ENCODE measurements at regions not wholly inside any gene's neighbourhood (a gene's known extent, or its start where the extent isn't known, plus 50 kb on each side); places are given as distances from the start of the nearest gene placed in this dataset.
"Not testable (repeated sequence)": the region's sequence is repeated elsewhere in the genome, so short reads cannot be mapped to it uniquely, and the experiment has no call there.

DNA sequence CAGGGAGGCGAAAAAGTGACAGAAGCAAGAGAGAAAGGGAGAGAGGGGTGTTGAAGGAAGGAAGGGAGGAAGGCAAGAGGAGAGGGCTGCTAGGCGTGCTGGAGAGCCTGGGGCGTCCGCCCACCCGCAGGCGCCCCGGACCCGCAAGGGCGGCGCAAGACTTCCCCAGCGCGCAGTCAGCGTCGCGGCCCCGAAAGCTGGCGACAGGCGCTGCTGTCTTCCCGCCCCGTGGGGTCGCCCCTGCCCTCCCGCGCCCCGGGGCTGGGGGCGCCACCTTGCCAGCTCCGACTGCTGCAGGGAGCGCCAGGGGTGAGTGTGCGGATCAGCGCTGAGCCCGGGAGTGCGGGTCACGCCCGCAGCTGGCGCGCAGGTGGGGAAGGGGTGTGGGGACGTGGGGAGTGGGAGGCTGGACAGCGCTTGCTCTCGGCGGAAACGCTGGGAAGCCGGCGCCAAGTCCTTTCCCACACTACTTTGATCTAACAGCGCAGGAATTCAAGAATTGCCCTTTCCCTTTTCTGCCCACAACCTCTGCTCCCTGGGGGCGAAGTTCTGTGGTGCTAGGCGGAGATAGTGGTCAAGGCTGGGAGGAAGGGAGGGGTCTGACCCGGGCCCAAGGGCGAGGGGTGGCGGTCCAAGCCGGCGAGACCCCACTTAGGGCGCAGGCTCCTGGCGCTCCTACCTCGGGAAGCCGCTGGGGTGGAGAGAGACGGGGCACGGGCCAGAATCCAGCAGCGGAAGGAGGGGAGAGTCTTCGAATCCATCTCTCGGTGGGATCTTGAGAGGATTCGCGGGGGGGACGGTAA is 266.1 kb downstream of the CGGBP1 start, which contains the start of gene HTR1F:
Gene HTR1F (plus strand): TSS at position 173 of the 803 bp plus-strand sequence.
- DNase-seq, result no peak

GRCh38 chr3:87792198-87792533 is 266.6 kb downstream of the CGGBP1 start:
- DNase-seq, result no peak

GRCh38 chr3:87791248-87792027 is 267.4 kb downstream of the CGGBP1 start:
- DNase-seq, result no peak

- not testable (repeated sequence) for DNase-seq
These were observed 269.8 kb downstream of the CGGBP1 start for GRCh38 chr3:87789049-87789448.

DNA sequence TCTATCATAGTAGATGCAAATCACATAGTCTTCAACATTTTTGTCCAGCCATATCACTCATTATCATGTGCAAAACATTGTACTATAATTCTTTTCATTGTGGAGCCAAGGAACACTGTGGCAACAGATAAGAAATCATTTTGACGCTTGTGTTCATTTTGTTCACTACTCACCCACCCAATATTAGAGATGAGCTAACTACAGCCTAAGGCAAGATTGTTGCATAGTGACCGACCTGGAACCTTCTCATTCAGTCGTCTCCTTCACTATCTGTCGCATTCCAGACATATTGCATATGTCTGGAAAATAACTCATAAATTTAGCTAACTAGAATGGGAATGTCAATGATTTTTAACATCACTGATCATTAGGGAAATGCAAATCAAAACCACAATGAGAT is 270.3 kb downstream of the CGGBP1 start:
- no peak for DNase-seq

GRCh38 chr3:87780811-87781210 is 278.0 kb downstream of the CGGBP1 start:
- DNase-seq, result no peak

DNA sequence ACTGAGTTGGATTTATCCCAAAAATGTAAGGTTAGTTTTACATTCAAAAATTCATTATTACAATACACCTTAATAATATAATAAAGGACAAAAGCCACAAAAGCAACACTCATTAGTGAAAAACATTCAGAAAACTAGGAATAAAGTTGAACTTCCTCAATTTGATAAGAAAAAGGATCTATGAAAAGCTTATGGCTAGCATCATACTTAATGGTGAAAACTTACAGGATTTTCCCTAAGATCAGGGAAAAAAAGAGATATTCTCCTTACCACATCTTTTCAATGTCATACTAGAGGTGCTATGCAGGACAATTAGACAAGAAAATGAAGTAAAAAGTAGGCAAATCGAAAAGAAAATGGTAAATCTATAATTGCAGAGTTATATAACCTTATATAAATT is 279.9 kb downstream of the CGGBP1 start:
- no peak for DNase-seq

GRCh38 chr3:87771337-87772192 is 287.2 kb downstream of the CGGBP1 start:
- DNase-seq, result no peak

GRCh38 chr3:87766721-87767120 is 292.1 kb downstream of the CGGBP1 start:
- DNase-seq, result no peak

DNA sequence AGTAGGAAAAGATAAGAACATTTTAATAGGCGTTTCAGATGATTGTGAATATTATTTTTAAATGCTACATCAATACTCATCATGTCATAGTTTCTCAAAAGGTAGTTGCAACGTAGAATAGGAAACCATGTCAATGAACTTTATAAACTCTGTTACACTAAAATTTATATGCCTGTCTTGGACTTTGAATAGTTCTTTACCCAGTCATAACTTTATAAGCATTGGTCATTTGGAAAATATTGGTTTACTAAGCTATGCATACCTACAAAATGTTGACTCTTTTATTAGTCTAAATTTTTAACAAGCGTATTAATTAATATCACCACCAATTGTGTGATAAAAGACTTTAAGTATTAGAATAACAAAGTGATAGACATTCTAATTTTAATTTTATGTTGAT is 293.5 kb downstream of the CGGBP1 start:
- DNase-seq, result no peak

DNA sequence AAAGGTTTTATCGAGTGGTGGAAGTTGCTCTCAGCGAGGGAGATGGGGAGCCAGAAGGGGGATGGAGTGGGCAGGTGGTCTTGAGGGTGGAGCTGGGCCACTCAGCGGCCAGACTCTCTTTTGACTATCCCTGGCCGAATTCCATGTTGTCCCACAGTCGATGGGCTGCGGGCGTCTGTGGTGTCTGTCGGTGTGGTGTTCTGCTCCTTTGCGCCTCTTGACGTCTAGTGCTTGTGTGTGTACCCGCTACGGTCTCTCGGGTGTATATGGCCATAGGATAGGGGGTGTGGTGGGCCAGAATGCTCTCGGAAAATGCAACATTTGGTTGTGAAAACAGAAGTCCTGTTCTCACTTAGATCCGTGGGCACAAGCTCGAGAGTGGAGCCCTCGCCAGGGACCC is 297.0 kb downstream of the CGGBP1 start:
- no peak for DNase-seq

DNA sequence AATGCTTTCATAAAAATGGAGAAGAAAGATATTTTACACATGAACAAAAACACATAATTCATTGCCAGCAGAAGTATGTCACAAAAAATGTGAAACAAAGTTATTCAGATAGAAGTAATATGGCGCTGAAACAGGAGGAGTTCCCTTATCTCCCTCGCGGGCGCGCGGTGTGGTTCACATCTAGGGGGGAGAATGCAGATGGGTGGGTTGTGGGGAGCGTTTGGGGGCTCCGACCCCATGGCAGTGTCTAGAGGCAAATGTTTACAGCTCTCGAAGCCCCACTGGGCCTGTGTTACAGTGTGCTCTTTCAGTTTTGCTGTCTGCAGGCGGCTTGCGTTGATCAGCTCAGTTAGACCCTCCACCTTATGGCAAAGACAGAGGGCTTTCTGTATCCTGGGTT is 297.5 kb downstream of the CGGBP1 start:
- no peak for DNase-seq

DNA sequence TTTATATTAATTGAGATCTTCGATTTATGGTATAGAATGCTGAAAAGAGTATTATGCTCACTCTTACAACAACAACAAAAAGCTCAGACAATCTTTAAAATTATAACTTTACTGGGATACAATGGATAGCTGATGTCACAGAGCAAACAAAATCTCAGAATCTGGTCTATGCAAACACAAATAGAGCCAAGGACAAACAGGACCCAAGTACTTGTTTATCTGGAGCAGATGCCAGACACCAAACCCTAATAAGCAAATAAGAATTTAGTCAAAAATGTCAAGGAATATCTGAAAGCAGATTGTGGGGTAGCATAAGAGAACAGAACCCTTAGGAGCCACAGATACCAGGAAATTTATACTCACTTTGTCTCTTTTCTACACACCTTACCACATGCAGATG is 302.2 kb downstream of the CGGBP1 start:
- DNase-seq, result no peak

DNA sequence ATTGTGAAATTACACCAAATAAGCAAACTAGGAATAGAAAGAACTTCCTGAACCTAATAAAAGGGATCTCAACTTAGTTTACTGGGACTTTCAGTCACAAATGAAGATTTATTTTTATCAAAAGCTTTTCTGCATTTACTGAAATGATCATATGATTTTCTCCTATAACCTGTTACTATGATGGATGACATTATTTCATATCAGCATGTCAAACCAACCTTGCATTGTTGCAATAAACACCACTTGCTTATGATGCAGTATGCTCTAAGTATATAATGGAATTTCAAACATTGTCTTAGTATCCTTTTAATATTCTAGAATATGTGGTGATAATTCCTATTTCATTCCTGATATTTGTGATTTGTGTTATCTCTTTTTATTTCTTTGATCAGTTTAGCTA is 303.0 kb downstream of the CGGBP1 start:
- no peak for DNase-seq

GRCh38 chr3:87742250-87742649 is 316.6 kb downstream of the CGGBP1 start:
- DNase-seq, result no peak

DNA sequence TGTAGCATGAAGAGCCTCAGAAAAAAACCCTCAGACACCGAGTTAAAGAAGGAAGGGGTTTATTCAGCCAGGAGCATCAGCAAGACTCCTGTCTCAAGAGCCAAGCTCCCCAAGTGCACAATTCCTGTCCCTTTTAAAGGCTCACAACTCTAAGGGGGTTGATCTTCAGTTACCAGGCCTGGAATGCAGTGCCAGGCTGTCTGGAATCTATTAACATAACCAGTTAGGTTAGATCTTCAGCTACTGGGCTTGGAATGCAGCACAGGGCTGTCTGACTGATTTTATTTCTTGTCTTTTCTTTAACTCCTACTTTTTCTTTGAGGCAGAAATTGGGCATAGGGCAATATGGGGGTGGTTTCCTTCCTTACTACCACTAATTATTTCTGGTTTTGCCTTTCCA is 317.9 kb downstream of the CGGBP1 start:
- not testable (repeated sequence) for DNase-seq

- not testable (repeated sequence) for DNase-seq
These were observed 321.0 kb downstream of the CGGBP1 start for GRCh38 chr3:87737817-87738216.

DNA sequence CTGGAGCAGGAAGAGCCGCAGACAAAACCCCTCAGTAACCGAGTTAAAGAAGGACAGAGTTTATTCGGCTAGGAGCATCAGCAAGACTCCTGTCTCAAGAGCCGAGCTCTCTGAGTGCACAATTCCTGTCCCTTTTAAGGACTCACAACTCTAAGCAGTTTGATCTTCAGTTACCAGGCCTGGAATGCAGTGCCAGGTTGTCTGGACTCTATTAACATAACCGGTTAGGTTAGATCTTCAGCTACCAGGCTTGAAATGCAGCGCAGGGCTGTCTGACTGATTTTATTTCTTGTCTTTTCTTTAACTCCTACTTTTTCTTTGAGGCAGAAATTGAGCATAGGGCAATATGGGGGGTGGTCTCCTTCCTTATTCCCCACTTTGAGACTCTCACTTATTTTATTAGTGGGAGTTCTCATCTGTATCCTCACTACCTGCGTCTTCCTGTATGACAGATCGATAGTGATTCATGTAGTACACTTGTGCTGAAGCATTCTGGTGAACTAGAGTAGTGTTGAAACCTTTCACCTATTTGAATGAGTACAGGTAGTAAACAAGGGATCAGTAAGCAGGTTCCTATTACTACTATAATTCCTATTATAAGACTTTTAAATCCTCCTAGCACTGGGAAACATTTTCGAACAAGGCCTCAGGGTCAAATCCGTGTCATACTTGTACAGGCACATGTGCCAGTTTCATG is 325.0 kb downstream of the CGGBP1 start:
- no peak for DNase-seq

GRCh38 chr3:87732294-87732693 is 326.5 kb downstream of the CGGBP1 start:
- no peak for DNase-seq

DNA sequence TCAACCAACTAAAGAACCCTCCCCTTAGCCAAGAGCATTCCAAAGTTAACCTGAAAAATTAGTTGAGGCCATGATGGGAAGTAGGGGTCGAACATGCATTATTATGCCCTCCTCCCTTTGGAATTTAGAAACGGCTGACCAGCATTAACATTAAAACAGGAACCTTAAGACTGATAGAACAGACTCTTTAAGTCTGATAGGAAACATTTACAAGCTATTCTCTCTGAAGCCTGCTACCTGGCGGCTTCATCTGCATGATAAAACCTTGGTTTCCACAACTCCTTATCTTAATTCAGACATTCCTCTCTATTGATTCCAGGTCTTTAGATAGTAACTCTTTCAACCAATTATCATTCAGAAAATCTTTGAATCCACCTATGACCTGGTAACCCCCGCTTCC is 331.0 kb downstream of the CGGBP1 start:
- DNase-seq, result no peak

DNA sequence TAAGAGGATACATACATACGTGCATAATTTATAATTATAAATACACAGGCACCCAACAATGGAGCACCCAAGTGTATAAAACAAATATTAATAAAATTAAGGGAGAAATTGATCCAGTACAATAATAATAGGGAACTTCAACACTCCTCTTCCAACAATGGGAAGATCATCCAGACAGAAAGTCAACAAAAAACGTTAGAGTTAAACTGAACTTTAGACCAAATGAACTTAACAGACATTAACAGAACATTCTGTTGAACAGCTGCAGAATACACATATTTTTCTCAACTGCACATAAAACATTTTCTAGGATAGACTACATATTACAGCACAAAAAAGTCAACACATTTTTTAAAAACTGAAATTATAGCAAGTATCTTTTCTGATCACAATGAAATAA is 339.7 kb downstream of the CGGBP1 start:
- DNase-seq, result no peak

DNA sequence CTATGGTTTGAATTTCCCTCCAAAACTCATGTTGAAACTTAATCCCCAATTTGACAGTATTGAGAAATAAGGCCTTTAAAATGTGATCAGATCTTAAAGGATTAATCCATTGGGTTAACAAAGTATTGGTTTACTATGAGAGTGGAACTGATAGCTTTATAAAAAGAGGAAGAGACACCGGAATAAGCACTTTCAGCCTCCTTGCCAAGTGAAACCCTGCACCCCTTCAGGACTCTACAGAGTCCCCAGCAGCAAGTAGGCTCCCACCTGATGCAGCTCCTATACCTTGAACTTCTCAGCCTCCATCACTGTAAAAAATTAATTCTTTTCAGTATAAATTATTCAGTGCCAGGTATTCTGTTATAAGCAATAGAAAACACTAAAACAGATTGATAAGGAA is 348.3 kb downstream of the CGGBP1 start:
- no peak for DNase-seq

DNA sequence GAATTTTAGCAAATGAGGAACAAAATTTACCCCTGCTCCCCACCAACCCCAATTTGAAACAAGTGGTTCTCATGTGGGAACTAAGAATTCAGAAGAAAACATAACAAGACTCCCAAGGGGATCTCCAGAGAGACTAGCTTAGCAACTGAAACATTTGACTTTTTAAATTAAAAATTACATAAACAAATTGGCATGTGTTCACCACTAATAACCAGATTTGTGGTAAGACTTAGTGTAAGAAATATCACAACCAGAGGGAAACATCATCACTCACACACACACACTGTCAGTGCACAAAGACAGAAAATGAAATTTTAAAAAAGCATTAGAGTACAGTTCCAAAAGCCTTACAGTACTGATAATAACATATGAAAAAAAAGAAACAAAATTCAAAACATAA is 348.8 kb downstream of the CGGBP1 start:
- no peak for DNase-seq
